ENCODE measurements at regions not wholly inside any gene's neighbourhood (a gene's known extent, or its start where the extent isn't known, plus 50 kb on each side); places are given as distances from the start of the nearest gene placed in this dataset.
"Not testable (repeated sequence)": the region's sequence is repeated elsewhere in the genome, so short reads cannot be mapped to it uniquely, and the experiment has no call there.

DNA sequence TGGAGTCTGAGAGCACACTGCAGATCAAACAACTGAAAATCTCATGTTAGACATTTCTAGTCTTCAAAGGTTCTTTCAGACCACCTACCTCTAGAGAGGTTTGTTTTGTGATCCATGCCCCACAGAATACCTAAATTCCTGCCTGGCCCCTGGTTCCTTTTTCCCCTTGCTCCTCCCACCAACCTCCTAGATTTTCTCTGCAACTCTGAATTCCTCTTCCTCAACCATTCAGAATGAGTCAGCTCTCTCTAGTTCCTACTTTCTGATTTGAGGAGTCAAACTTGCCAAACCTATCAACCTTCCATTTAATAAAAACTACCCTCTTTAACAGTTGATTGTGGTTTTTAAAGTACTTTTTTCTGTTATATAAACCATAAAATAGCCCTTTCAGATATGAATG is 83.2 kb upstream of the ZNF462 start:
- Histone ChIP-seq H3K36me3 (no peaks in the 10 kb centered on the region), H3K9me3 (no peaks in the 10 kb centered on the region), H3K4me3 (no peak overlapping the region), H3K27ac (no peak overlapping the region), H3K27me3 (no peaks in the 10 kb centered on the region), H3K4me1 (no peaks in the 10 kb centered on the region)
- TF ChIP-seq, protein P1, sequence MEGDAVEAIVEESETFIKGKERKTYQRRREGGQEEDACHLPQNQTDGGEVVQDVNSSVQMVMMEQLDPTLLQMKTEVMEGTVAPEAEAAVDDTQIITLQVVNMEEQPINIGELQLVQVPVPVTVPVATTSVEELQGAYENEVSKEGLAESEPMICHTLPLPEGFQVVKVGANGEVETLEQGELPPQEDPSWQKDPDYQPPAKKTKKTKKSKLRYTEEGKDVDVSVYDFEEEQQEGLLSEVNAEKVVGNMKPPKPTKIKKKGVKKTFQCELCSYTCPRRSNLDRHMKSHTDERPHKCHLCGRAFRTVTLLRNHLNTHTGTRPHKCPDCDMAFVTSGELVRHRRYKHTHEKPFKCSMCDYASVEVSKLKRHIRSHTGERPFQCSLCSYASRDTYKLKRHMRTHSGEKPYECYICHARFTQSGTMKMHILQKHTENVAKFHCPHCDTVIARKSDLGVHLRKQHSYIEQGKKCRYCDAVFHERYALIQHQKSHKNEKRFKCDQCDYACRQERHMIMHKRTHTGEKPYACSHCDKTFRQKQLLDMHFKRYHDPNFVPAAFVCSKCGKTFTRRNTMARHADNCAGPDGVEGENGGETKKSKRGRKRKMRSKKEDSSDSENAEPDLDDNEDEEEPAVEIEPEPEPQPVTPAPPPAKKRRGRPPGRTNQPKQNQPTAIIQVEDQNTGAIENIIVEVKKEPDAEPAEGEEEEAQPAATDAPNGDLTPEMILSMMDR (IDR thresholded peaks at IDR 0.05), result no peak
- no peak for DNase-seq (ENCODE audit: low spot score)

DNA sequence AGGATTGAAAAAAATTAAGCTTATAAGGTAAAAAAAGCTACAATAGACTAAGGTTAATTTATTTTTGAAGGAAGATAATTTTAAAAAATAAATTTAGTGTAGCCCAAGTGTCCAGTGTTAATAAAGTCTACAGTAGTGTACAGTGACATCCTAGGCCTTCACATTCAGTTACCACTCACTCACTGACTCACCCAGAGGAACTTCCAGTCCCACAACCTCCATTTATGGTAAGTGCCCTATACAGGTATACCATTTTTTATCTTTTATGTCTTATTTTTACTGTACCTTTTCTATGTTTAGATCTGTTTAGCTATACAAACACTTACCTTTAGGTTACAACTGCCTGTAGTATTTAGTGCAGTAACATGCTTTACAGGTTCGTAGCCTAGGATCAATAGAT is 79.8 kb upstream of the ZNF462 start:
- no peak overlapping the region for H3K4me3 ChIP-seq
- H3K9me3 ChIP-seq, result no peaks in the 10 kb centered on the region
- no peak overlapping the region for H3K27ac ChIP-seq
- no peaks in the 10 kb centered on the region for H3K4me1 ChIP-seq
- no peaks in the 10 kb centered on the region for H3K27me3 ChIP-seq
- no peaks in the 10 kb centered on the region for H3K36me3 ChIP-seq
- DNase-seq (ENCODE audit: low spot score), result no peak
- TF ChIP-seq, protein P1 (IDR thresholded peaks at IDR 0.05), result no peak

DNA sequence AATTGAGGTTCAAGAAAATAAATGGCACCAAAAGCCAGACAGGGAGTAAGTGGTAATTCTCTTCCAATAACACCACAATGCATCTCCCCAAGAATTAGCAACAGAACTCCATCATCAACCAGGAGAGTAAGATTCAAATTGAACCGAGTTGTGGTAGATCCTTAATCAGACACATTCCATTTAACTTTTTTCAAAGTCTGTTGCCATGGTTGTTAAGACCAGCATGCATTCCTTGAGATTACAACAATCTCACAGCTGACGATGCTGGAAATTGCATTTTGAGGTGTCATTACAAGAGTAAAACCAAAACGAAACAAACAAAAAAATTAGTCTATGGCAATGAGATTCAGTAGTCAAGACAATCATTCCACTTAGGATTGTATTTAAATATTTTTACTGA is 78.9 kb upstream of the ZNF462 start:
- no peaks in the 10 kb centered on the region for H3K36me3 ChIP-seq
- H3K4me3 ChIP-seq, result no peak overlapping the region
- no peaks in the 10 kb centered on the region for H3K9me3 ChIP-seq
- H3K27ac ChIP-seq, result no peak overlapping the region
- no peak for DNase-seq (ENCODE audit: low spot score)
- TF ChIP-seq, protein P1 (IDR thresholded peaks at IDR 0.05), result no peak
- no peaks in the 10 kb centered on the region for H3K27me3 ChIP-seq
- H3K4me1 ChIP-seq, result no peaks in the 10 kb centered on the region

DNA sequence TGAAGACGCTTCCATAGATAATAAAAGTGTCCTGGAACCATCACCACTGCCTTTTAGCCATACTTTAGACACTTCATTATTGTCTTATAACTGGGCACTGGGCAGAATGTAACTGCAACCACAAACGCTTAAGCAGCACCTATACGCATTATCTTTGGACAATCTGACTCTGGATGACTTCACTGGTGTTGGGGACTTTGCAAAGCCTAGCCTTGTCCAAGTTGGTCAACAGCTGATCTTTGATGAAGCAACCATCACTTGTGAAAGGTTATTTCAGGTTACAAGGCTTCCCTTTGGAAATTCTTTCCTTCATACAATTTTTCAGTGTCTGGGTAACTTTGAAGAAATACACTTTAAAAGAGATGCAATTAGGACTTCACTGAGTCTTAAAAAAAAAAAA is 77.8 kb upstream of the ZNF462 start:
- no peak for DNase-seq (ENCODE audit: low spot score)
- TF ChIP-seq, protein P1 (IDR thresholded peaks at IDR 0.05), result no peak
- Histone ChIP-seq H3K4me1 (no peaks in the 10 kb centered on the region), H3K27ac (no peak overlapping the region), H3K4me3 (no peak overlapping the region), H3K27me3 (no peaks in the 10 kb centered on the region), H3K9me3 (no peaks in the 10 kb centered on the region), H3K36me3 (no peaks in the 10 kb centered on the region)

DNA sequence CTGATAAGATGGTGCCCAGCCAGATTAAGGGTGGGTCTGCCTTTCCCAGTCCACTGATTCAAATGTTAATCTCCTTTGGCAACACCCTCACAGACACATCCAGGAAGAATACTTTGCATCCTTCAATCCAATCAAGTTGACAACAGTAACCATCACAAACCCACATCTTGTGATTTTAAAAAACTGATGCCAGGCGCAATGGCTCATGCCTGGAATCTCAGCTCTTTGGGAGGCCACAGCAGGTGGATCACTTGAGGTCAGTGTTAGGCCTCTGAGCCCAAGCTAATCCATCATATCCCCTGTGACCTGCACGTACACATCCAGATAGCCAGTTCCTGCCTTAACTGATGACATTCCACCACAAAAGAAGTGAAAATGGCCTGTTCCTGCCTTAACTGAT is 74.9 kb upstream of the ZNF462 start:
- H3K27ac ChIP-seq; DNase-seq (ENCODE audit: low spot score); H3K4me1 ChIP-seq; H3K27me3 ChIP-seq; H3K4me3 ChIP-seq; H3K36me3 ChIP-seq; H3K9me3 ChIP-seq: not testable (repeated sequence)

DNA sequence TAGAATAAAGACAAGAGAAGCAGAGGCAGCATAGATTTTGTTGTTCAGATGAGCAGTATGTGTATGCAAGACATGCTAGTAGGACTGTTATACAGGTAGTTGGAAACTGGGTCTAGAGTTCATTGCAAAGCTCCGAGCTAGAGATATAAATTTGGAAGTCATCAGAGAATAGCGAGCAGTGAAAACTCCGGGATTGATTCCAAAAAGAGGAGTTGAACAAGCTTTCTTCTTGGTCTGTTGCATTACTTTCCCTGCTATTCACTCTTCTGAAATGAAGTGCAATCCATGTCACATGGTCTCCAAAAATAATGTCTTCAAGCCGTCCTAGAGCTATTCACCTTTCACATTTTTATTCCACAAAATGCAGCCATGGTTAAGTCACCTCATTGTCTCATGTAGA is 67.9 kb upstream of the ZNF462 start:
- Histone ChIP-seq H3K27me3 (no peaks in the 10 kb centered on the region), H3K4me1 (peaks cover 0 to 13% of the 10 kb centered on the region in 2 donors), H3K9me3 (no peaks in the 10 kb centered on the region), H3K27ac (no peak overlapping the region), H3K36me3 (no peaks in the 10 kb centered on the region), H3K4me3 (no peak overlapping the region)
- no peak for DNase-seq (ENCODE audit: low spot score)
- TF ChIP-seq, protein P1 (IDR thresholded peaks at IDR 0.05), result no peak

Data from right atrium auricular region (tissue), 2 donors.